K562 (cell line): ENCODE measurements at regions not wholly inside any gene's neighbourhood (a gene's known extent, or its start where the extent isn't known, plus 50 kb on each side); places are given as distances from the start of the nearest gene placed in this dataset.

Experiments
- ATAC-seq: fragments of 200-7000 bp; cut with Tn5 transposase; 3 replicates; pipeline ENCODE4 v1.9.1; 2020; ENCODE audit warnings: moderate library complexity
- BruUV-seq: library from RNA; stranded (reverse); fragments of 400-500 nt; replicated peaks from 2 replicates; lab custom pipeline; 2021; lab: Mats Ljungman, UMichigan
- CTCF ChIA-PET: fragments of 300-600 bp; formaldehyde crosslinking; extraction: SDS; loops from one replicate; lab custom pipeline; 2021; ENCODE audit warnings: low intra/inter-chr PET ratio; lab: Yijun Ruan, JAX
- POLR2A ChIA-PET: fragments of 300-600, 350-650 bp; sonication (Branson Sonifier 250); formaldehyde crosslinking; extraction: SDS; loops from one replicate; lab custom pipeline; 2021; ENCODE audit warnings: antibody characterized with exemption, inconsistent platforms; lab: Yijun Ruan, JAX
- DNase-seq, 4 experiments: peaks; one replicate each; pipeline versions ENCODE4 v3.0.0 to v3.0.0-alpha.2; 2011 to 2018; ENCODE audit warnings: low spot score in 3 of 4, mixed read lengths in 3 of 4; ENCODE audit errors: extremely low read depth in 1 of 4
- FAIRE-seq: peaks from 2 replicates; lab custom pipeline; 2011; peaks lifted over from hg19 to GRCh38; lab: Jason Lieb, UNC
- H2AFZ ChIP-seq: 2 replicates; pipeline ENCODE4 v1.6.0; 2011; ENCODE audit warnings: low read depth, low read length, control low read depth, inconsistent platforms
- H3K27ac ChIP-seq: fragments of 200-600 bp; 3 replicates; pipeline ENCODE4 v1.8.0; 2011; ENCODE audit warnings: low read depth, mild to moderate bottlenecking, control low read depth, inconsistent platforms, low read length, moderate library complexity, mixed read lengths; ENCODE audit errors: extremely low read depth
- H3K27me3 ChIP-seq, 2 experiments: fragments of 300-600 bp in 1 of 2; 2 replicates in 1 of 2; 3 replicates in 1 of 2; pipeline versions ENCODE4 v1.6.0 to v1.8.0; 2011; ENCODE audit warnings: inconsistent platforms in 2 of 2, low read length in 2 of 2, mild to moderate bottlenecking in 1 of 2, mixed read lengths in 1 of 2, moderate library complexity in 1 of 2; ENCODE audit not compliant: control insufficient read depth in 2 of 2, insufficient read depth in 2 of 2
- H3K36me3 ChIP-seq: fragments of 300-600 bp; 3 replicates; pipeline ENCODE4 v1.8.0; 2011; ENCODE audit warnings: mild to moderate bottlenecking, low read length, inconsistent platforms; ENCODE audit not compliant: control insufficient read depth, insufficient read depth
- H3K4me1 ChIP-seq, 2 experiments: fragments of 200-600 bp in 1 of 2; replicated peaks in 1 of 2; 2 replicates in 1 of 2; 3 replicates in 1 of 2; pipeline versions ENCODE4 v1.5.1 to v1.8.0; 2011; ENCODE audit warnings: inconsistent platforms in 2 of 2, low read length in 2 of 2, mild to moderate bottlenecking in 1 of 2, mixed read lengths in 1 of 2, moderate library complexity in 1 of 2; ENCODE audit not compliant: control insufficient read depth in 2 of 2, insufficient read depth in 2 of 2
- H3K4me2 ChIP-seq: 2 replicates; pipeline ENCODE4 v1.6.1; 2011; ENCODE audit warnings: low read length, control low read depth, inconsistent platforms, mixed read lengths; ENCODE audit not compliant: insufficient read depth
- H3K4me3 ChIP-seq: fragments of 200-600 bp; sonication (generic), shearing (Covaris generic); 2 replicates; pipeline ENCODE4 v1.5.1; 2016; ENCODE audit warnings: control low read depth, inconsistent platforms
- H3K79me2 ChIP-seq: fragments of 200-600 bp; 3 replicates; pipeline ENCODE4 v1.8.0; 2011; ENCODE audit warnings: low read length, inconsistent platforms; ENCODE audit not compliant: control insufficient read depth, insufficient read depth
- H3K9ac ChIP-seq, 2 experiments: 2 replicates each; pipeline versions ENCODE4 v1.6.0 to v1.6.1; 2011; ENCODE audit warnings: low read depth in 2 of 2, low read length in 2 of 2, control low read depth in 1 of 2, inconsistent platforms in 1 of 2, mild to moderate bottlenecking in 1 of 2, mixed read lengths in 1 of 2; ENCODE audit not compliant: insufficient read depth in 1 of 2
- H3K9me1 ChIP-seq: one replicate; pipeline ENCODE4 v1.6.0; 2011; ENCODE audit warnings: inconsistent platforms, mild to moderate bottlenecking, low read length, moderate library complexity; ENCODE audit not compliant: control insufficient read depth, insufficient read depth
- H3K9me3 ChIP-seq: replicated peaks from 2 replicates; pipeline ENCODE4 v1.5.1; 2011; ENCODE audit warnings: low read depth, low read length, inconsistent platforms; ENCODE audit not compliant: control insufficient read depth, insufficient read depth
- H4K20me1 ChIP-seq: replicated peaks from 2 replicates; pipeline ENCODE4 v1.6.1; 2011; ENCODE audit warnings: low read length, inconsistent platforms, mixed read lengths; ENCODE audit not compliant: control insufficient read depth, insufficient read depth
- CEBPG ChIP-seq, 3 experiments: fragments of 200-800 bp in 1 of 3; sonication (Bioruptor generic) in 1 of 3; sonication (generic) in 1 of 3; formaldehyde crosslinking in 1 of 3; IDR thresholded peaks in 2 of 3; conservative IDR thresholded peaks in 1 of 3; 2 replicates each; pipeline versions ENCODE4 v1.6.1 to v1.8.0; 2016 to 2022; ENCODE audit warnings: missing compliant biosample characterization in 2 of 3, missing genetic modification characterization in 2 of 3, mild to moderate bottlenecking in 1 of 3, missing genetic modification reagents in 1 of 3
- EHMT2 ChIP-seq: fragments of 450-650 bp; IDR thresholded peaks from 2 replicates; pipeline ENCODE4 v1.6.1; 2018; ENCODE audit warnings: antibody characterized with exemption
- HEY1 ChIP-seq: fragments of 250-450 bp; sonication (Bioruptor Pico); IDR thresholded peaks from 2 replicates; pipeline ENCODE4 v1.5.0; 2020; ENCODE audit warnings: mild to moderate bottlenecking, moderate library complexity, borderline replicate concordance
- HNRNPL ChIP-seq: fragments of 200-400 bp; formaldehyde crosslinking; IDR thresholded peaks from 2 replicates; pipeline ENCODE4 v1.6.1; 2017; ENCODE audit warnings: low read depth, mild to moderate bottlenecking, low read length
- NR4A1 ChIP-seq, 2 experiments: fragments of 250-450 bp in 1 of 2; fragments of 450-650 bp in 1 of 2; sonication (Bioruptor Pico) in 1 of 2; IDR thresholded peaks; 2 replicates each; pipeline versions ENCODE4 v1.4.0 to v1.6.1; 2016 to 2020; ENCODE audit warnings: mild to moderate bottlenecking in 2 of 2, missing compliant biosample characterization in 1 of 2, missing genetic modification characterization in 1 of 2, moderate library complexity in 1 of 2
- SMARCA4 ChIP-seq: fragments of 450-650 bp; IDR thresholded peaks from 2 replicates; pipeline ENCODE4 v1.6.1; 2016
- SMARCB1 ChIP-seq: IDR thresholded peaks from 2 replicates; pipeline ENCODE4 v1.6.1; 2011; ENCODE audit warnings: improper control_type of control experiment, low read depth; ENCODE audit not compliant: insufficient read length
- SRSF1 ChIP-seq: fragments of 200-400 bp; formaldehyde crosslinking; IDR thresholded peaks from 2 replicates; pipeline ENCODE4 v1.6.1; 2017; ENCODE audit warnings: mild to moderate bottlenecking, low read depth, low read length, moderate library complexity
- TAL1 ChIP-seq: fragments of 450-650 bp; IDR thresholded peaks from 2 replicates; pipeline ENCODE4 v1.6.1; 2016; ENCODE audit warnings: mild to moderate bottlenecking
- ZBTB8A ChIP-seq: fragments of 450-650 bp; IDR thresholded peaks from 2 replicates; pipeline ENCODE4 v1.6.1; 2018; ENCODE audit warnings: mild to moderate bottlenecking, moderate library complexity; ENCODE audit not compliant: partially characterized antibody
- ZNF347 ChIP-seq: fragments of 450-650 bp; formaldehyde crosslinking; IDR thresholded peaks from 2 replicates; pipeline ENCODE4 v1.4.0; 2020; ENCODE audit warnings: low read depth, mild to moderate bottlenecking, moderate library complexity
- ZNF384 ChIP-seq: IDR thresholded peaks from 2 replicates; pipeline ENCODE4 v1.6.1; 2012; ENCODE audit warnings: low read depth, low read length, improper control_type of control experiment
- WGBS: fragments of 100-300 bp; shearing (Covaris generic); methylation state at CpG from one replicate; pipeline ENCODE4 v1.1.6; 2016; ENCODE audit warnings: low coverage, mixed read lengths; ENCODE audit not compliant: insufficient coverage; ENCODE audit errors: missing lambda C conversion rate; 5-methylcytosine and 5-hydroxymethylcytosine counted together
- in situ Hi-C: fragments of 300-500 bp; cut with MboI; formaldehyde crosslinking; loops from 4 replicates; pipeline ENCODE4 v1.15.0; 2018; ENCODE audit warnings: inconsistent platforms, mixed read lengths
- intact Hi-C: fragments of 100-400 bp; cut with micrococcal nuclease; formaldehyde crosslinking; loops from 2 replicates; pipeline ENCODE4 v1.14.2; 2022
- TF ChIP-seq, protein P1 (sequence below): fragments of 250-450 bp; sonication (Bioruptor Pico); IDR thresholded peaks from 2 replicates; pipeline ENCODE4 v1.5.0; 2020; ENCODE audit warnings: mild to moderate bottlenecking, borderline replicate concordance
- TF ChIP-seq, protein P2 (sequence below): fragments of 250-450 bp; sonication (Bioruptor Pico); IDR thresholded peaks from 2 replicates; pipeline ENCODE4 v1.8.0; 2021; ENCODE audit warnings: moderate library complexity, mild to moderate bottlenecking, inconsistent platforms

DNA sequence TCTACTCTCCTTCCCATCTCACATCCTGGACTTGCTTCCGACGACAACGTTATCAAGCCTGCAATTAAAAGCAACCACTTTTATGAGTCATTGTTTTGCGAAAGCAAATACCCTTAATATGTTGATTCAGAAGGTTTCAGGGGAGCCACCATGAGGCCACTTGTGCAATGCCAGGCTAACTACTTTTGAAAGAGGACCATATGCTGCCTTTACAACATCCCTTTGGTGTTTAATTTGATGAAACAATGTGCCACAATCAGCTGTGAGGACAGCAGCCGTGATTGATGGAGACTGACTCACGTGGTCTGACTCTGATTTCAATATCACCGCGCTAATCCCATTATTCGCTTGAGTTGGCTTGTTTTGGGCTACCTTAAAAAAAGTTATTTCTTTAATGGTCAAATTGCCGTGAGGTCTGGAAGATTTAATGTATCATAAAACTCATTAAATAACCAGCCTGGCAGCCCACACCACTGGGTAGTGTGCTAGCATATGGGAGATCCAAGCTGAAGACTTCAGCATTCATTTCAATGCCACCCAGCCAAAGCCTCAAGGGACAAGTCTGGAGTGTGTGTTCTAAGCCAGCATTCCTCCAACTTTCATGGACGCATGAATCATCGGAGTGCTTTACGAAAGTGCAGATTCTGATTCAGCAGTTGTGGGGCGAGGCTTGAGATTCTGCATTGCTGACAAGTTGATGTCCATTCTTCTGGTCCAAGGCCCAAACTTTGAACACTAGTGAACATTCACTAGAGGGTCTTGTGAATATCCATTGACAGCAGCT is 73.3 kb upstream of the PAXBP1 start:
- in situ Hi-C loops: no loop called here

DNA sequence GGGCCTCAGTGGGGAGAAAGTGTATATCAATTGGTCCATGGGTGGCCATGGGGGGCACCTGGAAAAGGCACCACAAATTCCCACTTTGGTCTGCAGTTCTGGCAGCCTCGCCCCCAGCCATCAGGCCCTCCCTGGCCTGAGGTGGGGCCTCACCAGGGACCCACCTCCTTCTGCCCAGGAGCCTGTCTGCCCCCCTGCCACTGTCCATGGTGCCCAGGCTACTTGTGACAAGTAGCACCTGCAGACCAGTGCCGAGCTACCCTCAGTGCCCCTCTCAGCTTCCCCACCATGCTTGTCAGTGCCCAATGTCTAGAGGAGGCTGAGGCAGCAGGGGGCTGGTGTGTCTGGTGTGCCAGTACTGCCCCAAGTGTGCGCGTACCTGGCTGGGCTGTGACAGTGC is 87.1 kb upstream of the PAXBP1 start:
- Histone ChIP-seq H3K9me3 (no peaks in the 10 kb centered on the region), H3K36me3 (no peaks in the 10 kb centered on the region), H3K4me1 (no peaks in the 10 kb centered on the region), H2AFZ (no peak overlapping the region), H3K27ac (no peak overlapping the region), H3K79me2 (no peaks in the 10 kb centered on the region), H3K4me3 (no peak overlapping the region), H3K9ac (no peak overlapping the region), H3K27me3 (peaks cover 0 to 5% of the 10 kb centered on the region in 2 experiments; a peak in 1 of 5 replicates), H4K20me1 (no peaks in the 10 kb centered on the region), H3K4me2 (no peak overlapping the region), H3K9me1 (no peaks in the 10 kb centered on the region)
- ChIA-PET CTCF (no interaction called here), POLR2A (no interaction called here)
- BruUV-seq: no TSS peak
- 2% methylated on average over 4 of the region's 4 CpGs for WGBS
- no peak for TF ChIP-seq ZBTB8A
- no peak for TF ChIP-seq SRSF1
- TF ChIP-seq, protein P1, sequence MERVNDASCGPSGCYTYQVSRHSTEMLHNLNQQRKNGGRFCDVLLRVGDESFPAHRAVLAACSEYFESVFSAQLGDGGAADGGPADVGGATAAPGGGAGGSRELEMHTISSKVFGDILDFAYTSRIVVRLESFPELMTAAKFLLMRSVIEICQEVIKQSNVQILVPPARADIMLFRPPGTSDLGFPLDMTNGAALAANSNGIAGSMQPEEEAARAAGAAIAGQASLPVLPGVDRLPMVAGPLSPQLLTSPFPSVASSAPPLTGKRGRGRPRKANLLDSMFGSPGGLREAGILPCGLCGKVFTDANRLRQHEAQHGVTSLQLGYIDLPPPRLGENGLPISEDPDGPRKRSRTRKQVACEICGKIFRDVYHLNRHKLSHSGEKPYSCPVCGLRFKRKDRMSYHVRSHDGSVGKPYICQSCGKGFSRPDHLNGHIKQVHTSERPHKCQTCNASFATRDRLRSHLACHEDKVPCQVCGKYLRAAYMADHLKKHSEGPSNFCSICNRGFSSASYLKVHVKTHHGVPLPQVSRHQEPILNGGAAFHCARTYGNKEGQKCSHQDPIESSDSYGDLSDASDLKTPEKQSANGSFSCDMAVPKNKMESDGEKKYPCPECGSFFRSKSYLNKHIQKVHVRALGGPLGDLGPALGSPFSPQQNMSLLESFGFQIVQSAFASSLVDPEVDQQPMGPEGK (CRISPR knock-in tag): no peak
- TF ChIP-seq EHMT2: no peak
- TF ChIP-seq TAL1: no peak
- no peak for TF ChIP-seq HNRNPL
- ATAC-seq: no peak
- no peak for FAIRE-seq
- no peak for DNase-seq
- intact Hi-C loops (no loop called here), in situ Hi-C loops (no loop called here)

More for the DNA sequence above, 73.3 kb upstream of the PAXBP1 start:
- no peaks in the 10 kb centered on the region for H3K9me1 ChIP-seq
- H3K9ac ChIP-seq: no peak overlapping the region
- H3K4me2 ChIP-seq: no peak overlapping the region
- H3K79me2 ChIP-seq: no peaks in the 10 kb centered on the region
- TF ChIP-seq, protein P2, sequence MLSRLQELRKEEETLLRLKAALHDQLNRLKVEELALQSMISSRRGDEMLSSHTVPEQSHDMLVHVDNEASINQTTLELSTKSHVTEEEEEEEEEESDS: no peak
- TF ChIP-seq SMARCB1 (no peak), SMARCA4 (no peak), CEBPG (CRISPR knock-in tag; IDR thresholded peaks at IDR 0.05) (no peak), CEBPG (tag; conservative IDR thresholded peaks at IDR 0.05 in 1 of 2, IDR thresholded peaks at IDR 0.05 in 1 of 2) (peak in 1 of 2 experiments; percentile 77; a peak in 2 of 4 replicates), ZNF384 (no peak), ZNF347 (CRISPR knock-in tag) (no peak), NR4A1 (CRISPR knock-in tag; IDR thresholded peaks at IDR 0.05) (no peak), NR4A1 (tag; IDR thresholded peaks at IDR 0.05) (no peak), HEY1 (no peak)
- TF ChIP-seq, all 486 proteins: peak for 1
- ChIA-PET POLR2A (interaction anchor here (0.8 to 1.9 kb wide), 2 partner anchors 9 to 12 kb away, joined by 4 to 8 read pairs; no protein-coding TSS in a partner anchor), CTCF (no interaction called here)
- Histone ChIP-seq H3K27ac (no peak overlapping the region), H3K36me3 (no peaks in the 10 kb centered on the region), H3K27me3 (peaks cover 24 to 42% of the 10 kb centered on the region in 2 experiments; a peak in 4 of 5 replicates), H3K4me3 (no peak overlapping the region), H3K9me3 (no peaks in the 10 kb centered on the region), H4K20me1 (no peaks in the 10 kb centered on the region), H2AFZ (no peak overlapping the region), H3K4me1 (no peaks in the 10 kb centered on the region)
- 5% methylated on average over 14 of the region's 14 CpGs for WGBS
- BruUV-seq: no TSS peak
- DNase-seq: no peak
- intact Hi-C loops: no loop called here
- FAIRE-seq: peak; percentile 42
- ATAC-seq: no peak
